H1 (cell line): ENCODE measurements at regions not wholly inside any gene's neighbourhood (a gene's known extent, or its start where the extent isn't known, plus 50 kb on each side); places are given as distances from the start of the nearest gene placed in this dataset.

Source experiments
- CTCF ChIA-PET: fragments of 300-600 bp; sonication (Branson Sonifier 250); formaldehyde crosslinking; loops from one replicate; lab custom pipeline; 2021; ENCODE audit not compliant: partially characterized antibody; lab: Charles Lee
- POLR2A ChIA-PET: fragments of 300-600 bp; sonication (Branson Sonifier 250); formaldehyde crosslinking; loops from one replicate; lab custom pipeline; 2021; ENCODE audit warnings: inconsistent platforms; ENCODE audit not compliant: partially characterized antibody; lab: Charles Lee
- DNase-seq, 2 experiments: peaks; one replicate each; pipeline versions ENCODE4 v3.0.0 to v3.0.0-alpha.2; 2010 to 2022; ENCODE audit warnings: low spot score in 2 of 2, low read depth in 1 of 2, mixed read lengths in 1 of 2
- FAIRE-seq: peaks from 2 replicates; lab custom pipeline; 2011; peaks lifted over from hg19 to GRCh38; lab: Jason Lieb, UNC
- H2AFZ ChIP-seq: 2 replicates; pipeline ENCODE4 v1.8.1; 2012; ENCODE audit warnings: low read length, inconsistent platforms
- H2AK5ac ChIP-seq: 2 replicates; pipeline ENCODE4 v1.6.1; 2013; ENCODE audit warnings: low read depth, low read length
- H2BK120ac ChIP-seq: replicated peaks from 2 replicates; pipeline ENCODE3; 2013; ENCODE audit warnings: low read depth, low read length, inconsistent platforms
- H2BK12ac ChIP-seq: 2 replicates; pipeline ENCODE4 v1.6.1; 2013; ENCODE audit warnings: low read depth, low read length
- H2BK15ac ChIP-seq: 2 replicates; pipeline ENCODE4 v1.6.1; 2013; ENCODE audit warnings: low read length
- H2BK20ac ChIP-seq: 2 replicates; pipeline ENCODE4 v1.6.1; 2013; ENCODE audit warnings: low read length
- H2BK5ac ChIP-seq: 2 replicates; pipeline ENCODE4 v1.6.1; 2013; ENCODE audit warnings: low read depth, low read length
- H3K14ac ChIP-seq: 2 replicates; pipeline ENCODE4 v1.6.1; 2013; ENCODE audit warnings: inconsistent platforms; ENCODE audit not compliant: insufficient read length
- H3K18ac ChIP-seq: 2 replicates; pipeline ENCODE4 v1.6.1; 2013; ENCODE audit warnings: low read length; ENCODE audit errors: extremely low read depth
- H3K23ac ChIP-seq: 2 replicates; pipeline ENCODE4 v1.6.1; 2013; ENCODE audit warnings: inconsistent platforms; ENCODE audit not compliant: insufficient read length
- H3K23me2 ChIP-seq: 2 replicates; pipeline ENCODE4 v1.6.1; 2013; ENCODE audit warnings: low read depth, low read length
- H3K27ac ChIP-seq: 2 replicates; pipeline ENCODE4 v1.6.1; 2011; ENCODE audit warnings: low read depth, low read length, inconsistent platforms
- H3K27me3 ChIP-seq, 4 experiments: replicated peaks in 1 of 4; 1 replicate in 1 of 4; 2 replicates in 3 of 4; pipeline versions ENCODE4 v1.6.1 to v1.8.1; 2011 to 2013; ENCODE audit warnings: low read length in 3 of 4, mild to moderate bottlenecking in 3 of 4, inconsistent platforms in 2 of 4, mixed read lengths in 2 of 4, moderate library complexity in 1 of 4; ENCODE audit not compliant: control insufficient read depth in 3 of 4, insufficient read depth in 3 of 4; ENCODE audit errors: extremely low read depth in 1 of 4
- H3K36me3 ChIP-seq, 4 experiments: 2 replicates each; pipeline versions ENCODE4 v1.6.1 to v1.8.1; 2011 to 2013; ENCODE audit warnings: mild to moderate bottlenecking in 4 of 4, low read length in 3 of 4, moderate library complexity in 2 of 4, control low read depth in 1 of 4, inconsistent platforms in 1 of 4; ENCODE audit not compliant: insufficient read depth in 4 of 4, control insufficient read depth in 2 of 4
- H3K4ac ChIP-seq: replicated peaks from 2 replicates; pipeline ENCODE3; 2013; ENCODE audit warnings: low read length, low read depth, mixed read lengths, inconsistent platforms; ENCODE audit not compliant: insufficient read length
- H3K4me1 ChIP-seq, 4 experiments: replicated peaks in 1 of 4; 1 replicate in 1 of 4; 2 replicates in 3 of 4; pipeline versions ENCODE4 v1.6.1 to v1.8.1; 2011 to 2013; ENCODE audit warnings: low read length in 3 of 4, inconsistent platforms in 2 of 4, mixed read lengths in 1 of 4; ENCODE audit not compliant: insufficient read depth in 4 of 4, control insufficient read depth in 3 of 4
- H3K4me2 ChIP-seq, 2 experiments: 2 replicates each; pipeline versions ENCODE4 v1.6.1 to v1.8.1; 2011 to 2013; ENCODE audit warnings: low read depth in 2 of 2, low read length in 2 of 2, control low read depth in 1 of 2, inconsistent platforms in 1 of 2, mild to moderate bottlenecking in 1 of 2; ENCODE audit not compliant: insufficient read depth in 1 of 2
- H3K4me3 ChIP-seq, 4 experiments: fragments of 200-600, 300-600 bp in 1 of 4; sonication (generic), shearing (Covaris generic), sonication (Bioruptor Twin) in 1 of 4; 2 replicates each; pipeline versions ENCODE4 v1.5.1 to v1.8.1; 2011 to 2016; ENCODE audit warnings: low read length in 4 of 4, low read depth in 3 of 4, control low read depth in 2 of 4, inconsistent platforms in 2 of 4, mild to moderate bottlenecking in 2 of 4, mixed read lengths in 1 of 4, moderate library complexity in 1 of 4; ENCODE audit not compliant: insufficient read depth in 2 of 4; ENCODE audit errors: extremely low read depth in 1 of 4
- H3K56ac ChIP-seq: replicated peaks from 2 replicates; pipeline ENCODE3; 2013; ENCODE audit warnings: low read depth, mild to moderate bottlenecking, mixed read lengths, low read length, inconsistent platforms; ENCODE audit not compliant: insufficient read length
- H3K79me1 ChIP-seq: 2 replicates; pipeline ENCODE4 v1.6.1; 2013; ENCODE audit warnings: low read depth, low read length, control low read depth
- H3K79me2 ChIP-seq, 2 experiments: 2 replicates each; pipeline versions ENCODE4 v1.6.1 to v1.8.1; 2012 to 2013; ENCODE audit warnings: low read length in 2 of 2, mild to moderate bottlenecking in 2 of 2, inconsistent platforms in 1 of 2; ENCODE audit not compliant: insufficient read depth in 2 of 2, control insufficient read depth in 1 of 2
- H3K9ac ChIP-seq, 4 experiments: replicated peaks in 1 of 4; 1 replicate in 1 of 4; 2 replicates in 3 of 4; pipeline versions ENCODE4 v1.6.1 to v1.8.1; 2011 to 2013; ENCODE audit warnings: low read depth in 3 of 4, low read length in 3 of 4, control low read depth in 2 of 4, mild to moderate bottlenecking in 2 of 4, moderate library complexity in 2 of 4, inconsistent platforms in 1 of 4; ENCODE audit errors: extremely low read depth in 1 of 4
- H3K9me3 ChIP-seq, 2 experiments: 2 replicates each; pipeline versions ENCODE4 v1.6.1 to v1.8.1; 2012 to 2013; ENCODE audit warnings: mild to moderate bottlenecking in 2 of 2, moderate library complexity in 2 of 2, control low read depth in 1 of 2, inconsistent platforms in 1 of 2, low read depth in 1 of 2, low read length in 1 of 2, mixed read lengths in 1 of 2; ENCODE audit not compliant: insufficient read depth in 2 of 2
- H4K20me1 ChIP-seq, 2 experiments: replicated peaks in 1 of 2; 2 replicates each; pipeline versions ENCODE3 to v1.8.1; 2011 to 2013; ENCODE audit warnings: inconsistent platforms in 2 of 2, low read length in 2 of 2, mild to moderate bottlenecking in 1 of 2; ENCODE audit not compliant: insufficient read depth in 2 of 2, control insufficient read depth in 1 of 2
- H4K5ac ChIP-seq: 2 replicates; pipeline ENCODE4 v1.6.1; 2013; ENCODE audit warnings: low read length, low read depth, mixed read lengths, inconsistent platforms; ENCODE audit not compliant: insufficient read length
- H4K8ac ChIP-seq: 2 replicates; pipeline ENCODE4 v1.8.0; 2013; ENCODE audit warnings: mild to moderate bottlenecking, moderate library complexity, low read length, inconsistent platforms; ENCODE audit not compliant: insufficient read depth; ENCODE audit errors: extremely low read depth
- H4K91ac ChIP-seq: replicated peaks from 2 replicates; pipeline ENCODE3; 2013; ENCODE audit warnings: low read length, mixed read lengths, inconsistent platforms; ENCODE audit not compliant: insufficient read length
- CHD1 ChIP-seq: IDR thresholded peaks from 2 replicates; pipeline ENCODE4 v1.6.1; 2012; ENCODE audit warnings: low read depth, low read length, improper control_type of control experiment
- JUN ChIP-seq: IDR thresholded peaks from 2 replicates; pipeline ENCODE4 v1.6.1; 2011; ENCODE audit warnings: low read depth, mild to moderate bottlenecking, improper control_type of control experiment, low read length
- NRF1 ChIP-seq: IDR thresholded peaks from 2 replicates; pipeline ENCODE4 v1.6.1; 2011; ENCODE audit warnings: mild to moderate bottlenecking, low read depth, low read length, improper control_type of control experiment
- POU5F1 ChIP-seq: IDR thresholded peaks from 2 replicates; pipeline ENCODE4 v1.6.1; 2011; ENCODE audit warnings: low read depth, mild to moderate bottlenecking, low read length, moderate library complexity
- TEAD4 ChIP-seq: IDR thresholded peaks from 2 replicates; pipeline ENCODE4 v1.6.1; 2012; ENCODE audit warnings: low read depth, low read length, inconsistent platforms, mixed read lengths
- WGBS, 2 experiments: shearing (Covaris generic) in 1 of 2; methylation state at CpG; one replicate each; pipeline versions ENCODE4 v1.1.6 to v1.1.7; 2013 to 2015; ENCODE audit warnings: low lambda C conversion rate in 2 of 2, mixed read lengths in 2 of 2, inconsistent platforms in 1 of 2, low coverage in 1 of 2, missing lambda C conversion rate in 1 of 2; ENCODE audit not compliant: insufficient replicate concordance in 2 of 2, insufficient coverage in 1 of 2, insufficient read length in 1 of 2; ENCODE audit errors: extremely low coverage in 1 of 2, missing lambda C conversion rate in 1 of 2; 5-methylcytosine and 5-hydroxymethylcytosine counted together

DNA sequence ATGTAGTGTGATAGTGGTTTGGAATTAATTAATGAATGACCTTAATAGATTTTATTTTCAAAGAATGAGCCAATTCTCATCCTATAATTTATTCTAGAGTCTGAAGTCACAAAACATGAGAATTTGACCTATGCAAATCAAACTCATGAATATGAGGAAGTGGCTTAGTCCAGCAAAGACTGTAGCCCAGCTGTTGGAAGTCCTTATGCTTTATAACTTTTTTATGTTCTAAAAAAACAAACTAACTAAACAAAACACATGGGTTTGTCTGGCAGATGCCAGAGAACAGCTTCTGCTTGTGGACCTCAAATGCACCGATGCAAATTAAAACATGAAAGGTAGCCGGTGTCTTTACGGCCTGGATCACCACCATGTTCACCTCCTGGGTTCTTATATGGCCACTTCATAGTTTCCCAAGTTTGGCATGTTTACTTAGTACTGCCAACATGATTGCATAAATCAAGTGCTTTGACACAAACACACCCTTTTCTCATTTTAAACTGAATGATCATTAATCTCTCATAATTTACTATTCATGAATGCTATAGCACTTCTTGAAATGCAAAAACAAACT, 277.4 kb downstream of the PAPSS1 start:
- H3K23ac ChIP-seq, result no peak overlapping the region
- H3K4me2 ChIP-seq, result no peak overlapping the region
- no peaks in the 10 kb centered on the region for H3K27me3 ChIP-seq
- DNase-seq (no peak), FAIRE-seq (no peak)
- H3K36me3 ChIP-seq, result no peaks in the 10 kb centered on the region
- H4K20me1 ChIP-seq, result no peaks in the 10 kb centered on the region
- no peak overlapping the region for H2BK15ac ChIP-seq
- no peak overlapping the region for H2BK120ac ChIP-seq
- no peak overlapping the region for H2BK12ac ChIP-seq
- H3K79me2 ChIP-seq, result no peaks in the 10 kb centered on the region
- H2AK5ac ChIP-seq, result no peak overlapping the region
- no peaks in the 10 kb centered on the region for H3K23me2 ChIP-seq
- no peak overlapping the region for H3K4ac ChIP-seq
- CTCF ChIA-PET, result interaction anchor here (0.5 kb wide), 1 partner anchor 8 kb away, joined by 3 read pairs; no protein-coding TSS in a partner anchor
- no peak overlapping the region for H4K5ac ChIP-seq
- H3K4me1 ChIP-seq, result no peaks in the 10 kb centered on the region
- H3K4me3 ChIP-seq, result no peak overlapping the region
- H3K56ac ChIP-seq, result no peak overlapping the region
- H3K79me1 ChIP-seq, result no peaks in the 10 kb centered on the region
- no peak overlapping the region for H3K18ac ChIP-seq
- H3K14ac ChIP-seq, result no peak overlapping the region
- WGBS, 2 experiments, result 100% methylated on average over 3 of the region's 3 CpGs; no CpG with 5 or more reads in 1 of the 2 experiments
- H2BK20ac ChIP-seq, result no peak overlapping the region
- TF ChIP-seq TEAD4 (no peak), JUN (no peak), NRF1 (no peak), POU5F1 (no peak), CHD1 (no peak)
- TF ChIP-seq, all 59 proteins: peak for 0
- H4K91ac ChIP-seq, result no peak overlapping the region
- no peak overlapping the region for H2BK5ac ChIP-seq
- POLR2A ChIA-PET, result no interaction called here
- H2AFZ ChIP-seq, result no peak overlapping the region
- H3K9ac ChIP-seq, result no peak overlapping the region
- no peaks in the 10 kb centered on the region for H3K9me3 ChIP-seq
- no peak overlapping the region for H3K27ac ChIP-seq
- no peak overlapping the region for H4K8ac ChIP-seq
